Motor neuron (in vitro differentiated cells): ENCODE measurements at regions not wholly inside any gene's neighbourhood (a gene's known extent, or its start where the extent isn't known, plus 50 kb on each side); places are given as distances from the start of the nearest gene placed in this dataset.

Experiments
- ATAC-seq, 8 experiments: fragments of 200-7000 bp; cut with Tn5 transposase; replicated peaks in 6 of 8; 2 replicates each; pipeline ENCODE4 v1.8.0; 2021; ENCODE audit warnings: mild to moderate bottlenecking in 8 of 8, moderate library complexity in 8 of 8
- H3K27ac ChIP-seq, 2 donors: fragments of 250-450 bp; sonication (Bioruptor Pico); 2 replicates each; pipeline ENCODE4 v1.9.0; 2021; ENCODE audit warnings: antibody characterized with exemption in 2 of 2, mild to moderate bottlenecking in 2 of 2, moderate library complexity in 1 of 2
- H3K4me1 ChIP-seq, 2 donors: fragments of 250-450 bp; sonication (Bioruptor Pico); replicated peaks in 1 of 2; 2 replicates each; pipeline ENCODE4 v1.6.1; 2021; ENCODE audit warnings: antibody characterized with exemption in 2 of 2, mild to moderate bottlenecking in 2 of 2, moderate library complexity in 1 of 2
- H3K4me3 ChIP-seq, 5 donors: fragments of 250-450 bp; sonication (Bioruptor Pico); 2 replicates each; pipeline ENCODE4 v1.9.0; 2021; ENCODE audit warnings: antibody characterized with exemption in 5 of 5, mild to moderate bottlenecking in 5 of 5, moderate library complexity in 4 of 5
- WGBS, 10 experiments: fragments of 450-650 bp; shearing (Covaris generic); methylation state at CpG; one replicate each; pipeline ENCODE4 v1.0.0; 2022; 5-methylcytosine and 5-hydroxymethylcytosine counted together
- in situ Hi-C, 9 experiments: fragments of 400-800 bp; cut with MboI; loops; one replicate each; pipeline ENCODE4 v1.15.0; 2021; ENCODE audit warnings: low sequenced_read_pairs in 9 of 9, low pct_unique_long_range_greater_than_20kb in 2 of 9; ENCODE audit not compliant: unreplicated experiment in 9 of 9

GRCh38 chr4:100804576-100805360 lies 286.9 kb upstream of the EMCN start:
- in situ Hi-C loops, result no loop called here
- WGBS, 10 experiments, result 60 to 100% (median 77%) methylated on average over 1 to 6 of the region's 6 CpGs
- H3K27ac ChIP-seq, result no peak overlapping the region
- ATAC-seq, result no peak
- H3K4me1 ChIP-seq, result no peaks in the 10 kb centered on the region
- no peak overlapping the region for H3K4me3 ChIP-seq

GRCh38 chr4:100803751-100804150 lies 285.9 kb upstream of the EMCN start:
- Histone ChIP-seq H3K4me3 (no peak overlapping the region), H3K4me1 (no peaks in the 10 kb centered on the region), H3K27ac (no peak overlapping the region)
- in situ Hi-C loops, result no loop called here
- no peak for ATAC-seq
- 33 to 100% (median 87%) methylated on average over 1 to 2 of the region's 2 CpGs for WGBS, 10 experiments

GRCh38 chr4:100799761-100800539 lies 282.1 kb upstream of the EMCN start:
- H3K4me1 ChIP-seq, result no peaks in the 10 kb centered on the region
- ATAC-seq, result peak in 2 of 8 experiments; percentile 34 to 51
- H3K27ac ChIP-seq, result no peak overlapping the region
- WGBS, 10 experiments, result 46 to 100% (median 83%) methylated on average over 2 to 7 of the region's 7 CpGs
- H3K4me3 ChIP-seq, result no peak overlapping the region
- in situ Hi-C loops, result no loop called here

- ATAC-seq, result no peak
- in situ Hi-C loops, result no loop called here
- Histone ChIP-seq H3K27ac (no peak overlapping the region), H3K4me3 (no peak overlapping the region), H3K4me1 (no peaks in the 10 kb centered on the region)
- 0 to 30% (median 0%) methylated on average over 1 of the region's 1 CpG; no CpG with 5 or more reads in 4 of the 10 experiments for WGBS, 10 experiments
Measured at GRCh38 chr4:100797791-100798190, 280.0 kb upstream of the EMCN start.

GRCh38 chr4:100797356-100797755 lies 279.5 kb upstream of the EMCN start:
- in situ Hi-C loops, result no loop called here

GRCh38 chr4:100796332-100796731 lies 278.5 kb upstream of the EMCN start:
- in situ Hi-C loops, result no loop called here
- ATAC-seq, result no peak
- WGBS, 10 experiments, result 50 to 100% (median 83%) methylated on average over 1 to 2 of the region's 2 CpGs; no CpG with 5 or more reads in 3 of the 10 experiments

More at GRCh38 chr4:100797356-100797755, 279.5 kb upstream of the EMCN start:
- H3K27ac ChIP-seq, result no peak overlapping the region
- 80 to 100% (median 100%) methylated on average over 1 of the region's 1 CpG; no CpG with 5 or more reads in 4 of the 10 experiments for WGBS, 10 experiments
- H3K4me3 ChIP-seq, result no peak overlapping the region
- no peaks in the 10 kb centered on the region for H3K4me1 ChIP-seq
- no peak for ATAC-seq

GRCh38 chr4:100795581-100795980 lies 277.8 kb upstream of the EMCN start:
- in situ Hi-C loops, result no loop called here
- Histone ChIP-seq H3K4me3 (no peak overlapping the region), H3K27ac (no peak overlapping the region), H3K4me1 (no peaks in the 10 kb centered on the region)
- ATAC-seq, result no peak
- WGBS, 10 experiments, result 88 to 100% methylated on average over 1 of the region's 1 CpG; no CpG with 5 or more reads in 8 of the 10 experiments

More at GRCh38 chr4:100796332-100796731, 278.5 kb upstream of the EMCN start:
- no peaks in the 10 kb centered on the region for H3K4me1 ChIP-seq
- no peak overlapping the region for H3K4me3 ChIP-seq
- no peak overlapping the region for H3K27ac ChIP-seq

GRCh38 chr4:100790836-100791615 lies 273.2 kb upstream of the EMCN start:
- peak in 3 of 8 experiments; percentile 33 to 43 (median 40) for ATAC-seq
- Histone ChIP-seq H3K27ac (no peak overlapping the region), H3K4me3 (no peak overlapping the region), H3K4me1 (no peaks in the 10 kb centered on the region)
- 59 to 100% (median 80%) methylated on average over 1 to 8 of the region's 9 CpGs; no CpG with 5 or more reads in 1 of the 10 experiments for WGBS, 10 experiments
- in situ Hi-C loops, result no loop called here

- in situ Hi-C loops, result no loop called here
- no peak for ATAC-seq
- Histone ChIP-seq H3K27ac (no peak overlapping the region), H3K4me3 (no peak overlapping the region), H3K4me1 (no peaks in the 10 kb centered on the region)
Measured at GRCh38 chr4:100789991-100790390, 272.2 kb upstream of the EMCN start.

- no peak for ATAC-seq
- 60 to 100% (median 100%) methylated on average over 1 of the region's 1 CpG; no CpG with 5 or more reads in 5 of the 10 experiments for WGBS, 10 experiments
- H3K27ac ChIP-seq, result no peak overlapping the region
- no peak overlapping the region for H3K4me3 ChIP-seq
- H3K4me1 ChIP-seq, result no peaks in the 10 kb centered on the region
- in situ Hi-C loops, result no loop called here
Measured at GRCh38 chr4:100786481-100786880, 268.7 kb upstream of the EMCN start.

GRCh38 chr4:100782356-100782755 lies 264.5 kb upstream of the EMCN start:
- Histone ChIP-seq H3K4me1 (no peaks in the 10 kb centered on the region), H3K27ac (no peak overlapping the region), H3K4me3 (no peak overlapping the region)
- in situ Hi-C loops, result no loop called here
- ATAC-seq, result no peak
- 17 to 87% (median 61%) methylated on average over 1 to 4 of the region's 5 CpGs for WGBS, 10 experiments

GRCh38 chr4:100781435-100781834 lies 263.6 kb upstream of the EMCN start:
- in situ Hi-C loops, result no loop called here
- ATAC-seq, result peak in 2 of 8 experiments; percentile 40 to 54
- Histone ChIP-seq H3K4me1 (no peaks in the 10 kb centered on the region), H3K4me3 (no peak overlapping the region), H3K27ac (no peak overlapping the region)

GRCh38 chr4:100780126-100780525 lies 262.3 kb upstream of the EMCN start:
- no peak overlapping the region for H3K27ac ChIP-seq
- no peaks in the 10 kb centered on the region for H3K4me1 ChIP-seq
- ATAC-seq, result no peak
- no peak overlapping the region for H3K4me3 ChIP-seq
- in situ Hi-C loops, result no loop called here
